Glomerular endothelial cell (primary cell): ENCODE measurements at regions not wholly inside any gene's neighbourhood (a gene's known extent, or its start where the extent isn't known, plus 50 kb on each side); places are given as distances from the start of the nearest gene placed in this dataset.
"Not testable (repeated sequence)": the region's sequence is repeated elsewhere in the genome, so short reads cannot be mapped to it uniquely, and the experiment has no call there.

ENCODE experiments used
- DNase-seq: peaks from one replicate; pipeline ENCODE4 v3.0.0-alpha.2; 2011; ENCODE audit warnings: low read depth, low spot score; ENCODE audit errors: extremely low read depth

DNA sequence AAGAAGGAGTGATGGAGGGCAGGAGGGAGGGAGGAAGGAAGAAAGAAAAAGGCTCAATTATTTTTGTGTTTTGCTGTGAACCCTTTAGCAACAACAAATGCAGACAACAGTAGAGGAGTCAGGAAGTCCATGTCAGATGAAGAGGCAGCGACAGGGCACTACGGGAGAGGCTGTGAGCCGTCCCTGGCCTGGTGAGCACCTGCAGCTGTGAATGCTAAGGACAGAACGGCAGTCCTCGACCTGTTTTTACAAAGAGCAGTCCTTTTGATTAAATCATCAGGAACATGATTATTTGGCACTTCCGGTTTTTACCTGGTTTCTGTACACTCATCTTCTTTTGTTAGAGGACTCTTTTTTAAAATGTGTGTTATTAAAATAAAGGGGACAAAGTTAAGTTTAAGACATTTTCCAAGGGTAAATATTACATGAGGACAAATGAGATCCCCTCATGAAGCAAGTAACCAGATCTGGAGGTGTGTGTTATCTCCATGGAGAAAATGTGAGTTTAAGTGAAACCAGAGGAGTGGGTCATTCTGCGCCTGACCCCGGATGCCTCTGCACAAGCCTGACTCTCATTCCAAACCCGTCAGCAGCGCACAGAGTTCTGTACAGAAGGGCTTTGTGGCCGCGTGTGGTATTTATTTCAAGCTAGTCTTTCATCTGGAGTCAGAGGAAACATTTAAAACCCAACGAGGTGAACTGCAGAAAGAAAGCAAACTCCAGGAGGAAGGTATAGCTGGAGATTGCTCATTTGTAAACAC lies 492.5 kb downstream of the SOX11 start:
- DNase-seq = no peak

GRCh38 chr2:6186332-6187151 lies 494.4 kb downstream of the SOX11 start:
- no peak for DNase-seq

- DNase-seq = no peak
Observed at GRCh38 chr2:6196449-6196848, 504.3 kb downstream of the SOX11 start.

GRCh38 chr2:6198370-6198919 lies 506.3 kb downstream of the SOX11 start:
- not testable (repeated sequence) for DNase-seq

GRCh38 chr2:6202756-6203155 lies 510.6 kb downstream of the SOX11 start:
- DNase-seq = no peak

DNA sequence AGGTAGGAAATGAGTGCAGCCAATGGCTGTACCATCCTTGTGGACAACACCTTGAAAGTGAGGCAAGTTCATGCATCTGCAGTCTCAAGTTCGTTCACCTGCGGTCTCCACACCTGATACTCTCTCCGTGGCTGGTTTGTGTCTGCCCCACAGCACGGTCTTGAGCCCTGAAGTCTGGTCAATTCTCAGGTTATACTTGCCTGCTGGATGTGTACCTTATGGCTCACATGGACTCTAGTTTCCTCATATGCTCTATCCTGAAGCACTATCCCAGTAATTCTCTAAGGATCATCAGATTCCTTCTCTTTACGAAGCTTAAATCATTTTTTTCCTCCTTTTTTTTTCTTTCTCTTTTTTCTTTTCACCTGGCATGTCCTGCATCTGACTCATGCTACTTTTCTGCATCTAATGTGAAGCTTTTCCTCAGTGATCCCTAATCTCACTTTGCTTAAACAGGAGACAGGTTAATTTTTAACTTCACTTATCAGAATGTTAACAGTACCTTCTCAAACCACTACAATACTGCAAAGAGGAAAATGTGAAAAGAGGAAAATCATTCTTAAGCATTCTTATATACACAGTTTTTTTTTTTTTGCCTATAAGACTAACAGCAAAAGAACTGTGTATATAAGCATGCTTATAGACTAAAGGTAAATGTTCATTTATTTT lies 511.2 kb downstream of the SOX11 start:
- DNase-seq = no peak

GRCh38 chr2:6206882-6207281 lies 514.7 kb downstream of the SOX11 start:
- DNase-seq = no peak

GRCh38 chr2:6211236-6211635 lies 519.1 kb downstream of the SOX11 start:
- DNase-seq = no peak

GRCh38 chr2:6212491-6212890 lies 520.3 kb downstream of the SOX11 start:
- DNase-seq = no peak

GRCh38 chr2:6213056-6213780 lies 521.0 kb downstream of the SOX11 start:
- no peak for DNase-seq

DNA sequence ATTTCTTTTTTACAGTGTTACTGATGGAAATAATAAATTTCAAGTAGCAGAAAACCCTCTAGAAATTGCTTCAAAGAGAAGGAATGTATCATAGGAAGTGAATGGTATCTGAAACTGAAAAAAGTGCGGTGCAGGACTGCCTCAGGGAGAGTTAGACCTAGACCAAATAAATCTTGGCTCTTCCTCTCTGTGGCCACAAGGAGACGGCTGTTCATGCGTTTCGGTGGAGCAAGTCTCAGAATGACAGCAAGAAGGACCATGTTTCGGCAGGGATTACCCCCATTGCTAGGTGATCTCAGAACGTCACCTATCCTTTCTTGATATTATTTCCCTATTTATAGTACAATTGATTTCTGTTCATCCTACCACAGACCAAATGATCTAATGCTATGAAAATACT lies 522.3 kb downstream of the SOX11 start:
- no peak for DNase-seq

GRCh38 chr2:6215053-6215452 lies 522.9 kb downstream of the SOX11 start:
- no peak for DNase-seq

GRCh38 chr2:6216234-6216633 lies 524.0 kb downstream of the SOX11 start:
- DNase-seq = no peak

DNA sequence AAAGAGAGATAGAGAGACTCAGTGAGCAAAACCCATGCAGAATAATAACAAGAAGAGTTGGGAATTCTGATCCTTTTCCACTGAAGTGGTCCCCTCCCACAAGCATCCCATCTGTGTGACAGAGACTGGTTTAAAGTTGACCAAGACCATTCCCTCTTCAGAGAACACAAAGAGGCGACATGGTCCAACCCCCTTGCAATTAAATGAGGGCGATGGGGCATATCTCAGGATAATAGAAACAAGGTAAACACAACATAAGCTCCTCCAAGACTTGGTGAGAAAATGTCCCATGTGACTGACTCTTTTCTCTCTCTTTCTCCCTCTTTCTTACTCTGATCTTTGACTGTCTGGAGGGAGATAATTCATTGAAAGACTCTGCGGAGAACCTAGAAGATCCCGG lies 526.7 kb downstream of the SOX11 start:
- no peak for DNase-seq

DNA sequence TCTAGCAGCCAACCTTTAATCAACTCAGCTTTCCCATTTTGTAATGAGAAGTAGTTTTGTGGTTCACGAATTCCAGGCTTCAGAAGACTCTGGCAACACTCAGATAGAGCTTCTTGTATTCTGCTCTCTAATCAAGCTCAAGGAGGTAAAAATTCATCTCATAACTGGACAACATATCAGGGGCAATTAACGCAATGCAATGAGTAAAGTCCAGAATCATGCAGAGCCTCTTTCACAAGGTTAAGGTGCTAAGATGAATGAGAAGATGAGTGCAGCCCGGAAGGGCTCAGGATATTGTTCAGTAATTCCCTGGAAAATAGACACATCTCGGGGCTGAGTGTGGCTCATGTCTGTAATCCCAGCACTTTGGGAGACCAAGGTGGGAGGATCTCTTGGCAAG lies 527.7 kb downstream of the SOX11 start:
- DNase-seq = no peak

DNA sequence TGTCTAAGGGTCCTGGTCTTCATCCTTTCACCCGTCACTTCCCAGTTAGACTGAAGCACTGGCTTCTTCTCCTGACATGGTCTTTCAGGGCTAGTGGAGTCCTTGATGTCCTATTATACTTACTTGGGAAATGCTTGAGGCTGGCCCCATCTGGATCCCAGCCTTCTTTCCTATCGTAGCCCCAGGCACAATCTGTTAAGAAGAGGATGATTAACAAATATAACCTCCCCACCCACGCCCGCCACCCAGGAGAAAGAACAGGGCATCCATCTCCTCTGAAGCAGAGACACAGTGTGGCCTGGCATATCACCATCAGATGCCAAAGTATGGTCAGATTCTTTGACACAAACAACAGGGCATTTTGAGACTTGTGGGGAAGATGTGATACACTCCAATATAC lies 530.1 kb downstream of the SOX11 start:
- DNase-seq = no peak

- no peak for DNase-seq
Observed at GRCh38 chr2:6224267-6224666, 532.1 kb downstream of the SOX11 start.

GRCh38 chr2:6228251-6228650 lies 536.1 kb downstream of the SOX11 start:
- DNase-seq = no peak

DNA sequence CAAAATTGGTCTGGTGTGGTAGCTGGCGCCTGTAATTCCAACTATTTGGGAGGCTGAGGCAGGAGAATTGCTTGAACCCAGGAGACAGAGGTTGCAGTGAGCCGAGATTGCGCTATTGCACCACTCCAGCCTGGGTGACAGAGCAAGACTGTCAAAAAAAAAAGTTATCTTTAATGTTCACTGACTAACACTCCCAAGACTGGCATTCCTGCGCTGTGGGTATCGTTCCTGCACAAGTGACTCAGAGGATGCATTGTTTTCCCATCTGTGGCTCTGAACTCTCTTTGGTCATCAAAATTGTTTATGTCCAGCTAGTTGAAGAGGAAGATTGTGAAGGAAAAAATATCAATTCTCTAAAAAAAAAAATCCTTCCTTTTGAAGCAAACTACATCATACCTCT lies 539.0 kb downstream of the SOX11 start:
- no peak for DNase-seq

DNA sequence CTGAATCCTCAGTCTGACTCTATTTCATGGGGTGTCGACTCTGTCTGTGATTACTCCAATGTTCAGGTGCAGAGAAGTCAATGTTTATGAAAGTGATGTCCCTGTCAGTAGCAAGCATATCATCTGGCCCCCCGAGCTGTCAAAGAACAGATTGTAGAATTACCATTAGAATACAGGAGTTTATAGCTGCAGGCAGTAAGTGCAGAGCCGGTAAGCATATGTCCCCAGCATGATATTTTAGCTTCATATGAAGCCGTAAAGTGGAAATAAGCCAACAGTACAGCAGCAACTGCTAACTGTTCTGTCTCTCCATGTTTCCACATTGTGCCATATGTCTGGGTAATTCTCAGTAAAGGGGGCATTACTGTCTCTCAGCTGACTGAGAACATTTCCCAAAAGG lies 541.8 kb downstream of the SOX11 start:
- no peak for DNase-seq

DNA sequence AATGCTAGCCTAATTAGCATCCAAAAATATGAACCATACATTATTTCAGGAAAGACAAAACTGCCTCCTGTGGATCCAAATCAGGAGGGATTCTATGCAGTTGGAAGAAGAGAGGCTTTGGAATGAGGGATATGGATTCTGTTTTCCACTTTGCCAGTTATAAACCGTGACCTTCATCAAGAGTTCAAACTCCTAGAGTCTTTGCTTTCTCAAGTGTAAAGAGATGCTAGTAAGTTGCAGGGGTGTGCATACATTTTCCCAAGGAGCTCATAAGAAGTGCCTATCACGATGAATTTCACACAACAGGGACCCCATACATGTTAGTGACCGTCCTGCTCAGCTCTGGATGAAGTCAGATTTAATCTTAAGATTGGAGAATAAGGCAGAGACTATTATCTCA lies 542.5 kb downstream of the SOX11 start:
- DNase-seq = no peak
